Fibroblast of the aortic adventitia (primary cell): ENCODE measurements at regions not wholly inside any gene's neighbourhood (a gene's known extent, or its start where the extent isn't known, plus 50 kb on each side); places are given as distances from the start of the nearest gene placed in this dataset.

Experiments
- DNase-seq: peaks from one replicate; pipeline ENCODE4 v3.0.0-alpha.2; 2010; ENCODE audit warnings: low read depth
- H3K4me3 ChIP-seq: 2 replicates; pipeline ENCODE4 v1.5.1; 2011; ENCODE audit warnings: low read depth, mild to moderate bottlenecking, control low read depth, low read length, moderate library complexity
- TF ChIP-seq, protein P1 (sequence below): IDR thresholded peaks from 2 replicates; pipeline ENCODE4 v1.5.1; 2011; ENCODE audit warnings: mild to moderate bottlenecking, low read length, control low read depth, inconsistent platforms; ENCODE audit not compliant: insufficient read depth

DNA sequence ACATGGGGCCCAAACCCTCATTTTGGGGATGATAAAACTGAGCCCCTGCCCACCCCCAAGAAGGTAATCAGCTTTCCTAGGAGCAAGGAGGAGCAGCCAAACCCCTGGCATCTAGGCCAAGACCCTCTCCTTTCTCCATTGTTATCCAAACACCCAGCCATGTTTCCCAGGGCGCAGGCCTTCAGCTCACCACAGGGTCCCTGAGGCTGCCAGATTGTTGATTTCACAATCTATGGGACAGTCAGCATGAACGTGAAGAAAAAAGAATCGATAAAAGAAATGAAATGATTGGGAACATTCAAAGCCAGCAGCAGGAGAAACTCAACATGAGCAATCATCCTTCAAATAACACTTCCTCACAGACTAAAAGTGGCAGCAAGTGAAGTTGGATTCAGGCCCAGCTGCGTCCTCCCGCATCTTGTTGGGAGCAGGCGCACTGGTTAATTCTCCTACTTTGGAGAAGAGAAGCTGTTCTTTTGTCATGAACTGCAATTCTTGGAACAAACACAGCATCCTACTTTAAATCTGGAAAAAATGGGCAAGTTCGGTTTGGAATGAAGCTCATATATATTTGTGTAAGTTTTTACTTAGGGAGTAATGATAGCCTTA lies 241.8 kb upstream of the PRDM1 start:
- no peak overlapping the region for H3K4me3 ChIP-seq
- TF ChIP-seq, protein P1, sequence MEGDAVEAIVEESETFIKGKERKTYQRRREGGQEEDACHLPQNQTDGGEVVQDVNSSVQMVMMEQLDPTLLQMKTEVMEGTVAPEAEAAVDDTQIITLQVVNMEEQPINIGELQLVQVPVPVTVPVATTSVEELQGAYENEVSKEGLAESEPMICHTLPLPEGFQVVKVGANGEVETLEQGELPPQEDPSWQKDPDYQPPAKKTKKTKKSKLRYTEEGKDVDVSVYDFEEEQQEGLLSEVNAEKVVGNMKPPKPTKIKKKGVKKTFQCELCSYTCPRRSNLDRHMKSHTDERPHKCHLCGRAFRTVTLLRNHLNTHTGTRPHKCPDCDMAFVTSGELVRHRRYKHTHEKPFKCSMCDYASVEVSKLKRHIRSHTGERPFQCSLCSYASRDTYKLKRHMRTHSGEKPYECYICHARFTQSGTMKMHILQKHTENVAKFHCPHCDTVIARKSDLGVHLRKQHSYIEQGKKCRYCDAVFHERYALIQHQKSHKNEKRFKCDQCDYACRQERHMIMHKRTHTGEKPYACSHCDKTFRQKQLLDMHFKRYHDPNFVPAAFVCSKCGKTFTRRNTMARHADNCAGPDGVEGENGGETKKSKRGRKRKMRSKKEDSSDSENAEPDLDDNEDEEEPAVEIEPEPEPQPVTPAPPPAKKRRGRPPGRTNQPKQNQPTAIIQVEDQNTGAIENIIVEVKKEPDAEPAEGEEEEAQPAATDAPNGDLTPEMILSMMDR, result no peak
- DNase-seq, result peak; percentile 60

DNA sequence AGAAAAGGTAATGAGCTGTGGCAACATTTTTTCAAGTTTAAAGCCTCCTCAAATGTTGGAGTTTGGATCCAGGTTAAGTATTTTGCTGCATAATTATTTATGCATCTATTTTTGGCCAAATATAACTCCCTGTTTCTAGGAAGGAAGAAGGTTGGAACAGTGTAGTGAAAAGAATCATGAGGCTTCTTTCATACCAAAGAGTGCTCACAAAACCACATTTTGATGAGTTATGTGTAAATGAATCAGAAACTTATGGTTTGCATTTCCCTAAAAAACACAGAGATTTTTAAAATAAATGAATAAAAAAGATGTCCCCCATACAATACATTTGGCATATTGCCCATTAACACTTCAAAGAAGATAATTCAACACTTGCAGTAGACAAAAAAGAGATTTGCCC lies 246.9 kb upstream of the PRDM1 start:
- DNase-seq, result no peak
- TF ChIP-seq, protein P1, result no peak

DNA sequence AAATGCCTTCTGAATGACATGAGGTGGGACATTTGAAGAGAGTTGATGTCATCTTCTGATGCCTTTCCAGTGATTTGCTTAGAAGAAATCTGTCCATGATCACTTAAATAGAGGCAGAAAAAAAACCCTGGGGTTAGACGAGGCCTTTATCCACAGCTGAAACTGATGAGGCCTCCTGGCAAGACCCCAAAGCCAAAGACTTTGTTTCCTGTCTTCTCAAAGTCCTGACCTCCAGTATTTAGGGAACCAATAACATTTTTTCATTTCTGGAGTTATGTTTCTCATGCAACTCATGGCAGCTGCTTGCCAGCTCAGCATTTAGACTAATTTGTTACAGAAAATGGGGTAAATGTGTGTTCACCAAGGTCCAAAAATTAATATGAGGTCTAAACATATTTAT lies 248.0 kb upstream of the PRDM1 start:
- no peak overlapping the region for H3K4me3 ChIP-seq
- TF ChIP-seq, protein P1, result no peak
- DNase-seq, result peak; percentile 17

More for the DNA sequence above, 246.9 kb upstream of the PRDM1 start:
- no peak overlapping the region for H3K4me3 ChIP-seq

DNA sequence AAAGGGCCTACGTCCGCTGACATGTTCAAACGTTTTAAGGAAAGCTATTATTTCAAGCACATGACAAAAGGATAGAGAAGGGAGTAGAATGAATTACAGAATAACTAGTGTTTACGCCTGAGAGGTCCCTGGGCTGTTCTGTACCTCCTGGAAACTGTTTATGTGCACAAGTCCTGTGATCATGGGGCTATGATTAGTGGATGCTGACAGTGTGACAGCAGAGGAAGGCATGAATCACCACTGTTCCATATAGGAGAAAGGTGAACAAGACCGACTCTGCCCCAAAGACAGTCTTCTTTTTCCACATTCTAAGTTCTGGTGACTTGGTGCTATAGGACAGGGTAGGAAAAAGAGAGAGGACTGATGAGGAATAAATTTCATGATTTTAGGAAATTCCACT lies 249.2 kb upstream of the PRDM1 start:
- TF ChIP-seq, protein P1, result no peak
- no peak overlapping the region for H3K4me3 ChIP-seq
- no peak for DNase-seq

DNA sequence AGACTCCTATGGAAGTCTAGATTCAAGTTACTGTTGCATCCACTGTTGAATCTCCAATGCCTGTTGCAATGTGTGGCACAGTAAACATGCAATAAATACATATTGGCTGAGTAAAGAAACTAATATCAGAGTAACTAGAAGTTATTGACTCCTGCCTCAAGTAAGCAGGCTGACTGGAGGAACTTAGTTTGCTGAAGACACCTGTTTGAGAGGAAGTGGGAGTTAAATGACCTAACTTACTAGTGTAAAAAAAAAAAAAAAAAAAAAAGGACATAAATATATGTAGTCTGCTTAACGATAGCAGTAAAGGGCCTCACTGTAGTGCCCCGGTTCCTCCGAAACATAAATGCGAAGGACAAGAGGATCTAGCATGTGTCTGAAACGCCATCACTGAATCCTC lies 249.8 kb upstream of the PRDM1 start:
- no peak for DNase-seq
- TF ChIP-seq, protein P1, result no peak
- no peak overlapping the region for H3K4me3 ChIP-seq

DNA sequence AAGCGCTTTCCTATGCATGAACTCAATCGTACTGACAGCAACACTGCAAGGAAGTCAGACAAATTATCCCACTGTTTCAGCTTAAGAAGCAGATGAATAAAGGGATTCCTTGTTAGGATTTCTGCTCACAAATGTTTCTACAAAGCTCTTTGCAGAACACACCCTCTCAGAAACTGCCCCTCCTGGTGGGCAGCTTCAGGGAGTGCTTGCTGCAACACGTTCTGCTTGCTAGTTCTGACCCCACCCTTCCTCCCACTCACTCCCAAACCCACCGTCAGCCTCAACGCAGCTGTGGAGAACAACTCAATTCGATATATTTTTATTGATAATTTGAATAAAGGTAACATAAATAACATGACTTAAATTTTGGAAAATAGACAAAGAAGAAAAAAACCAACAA lies 250.8 kb upstream of the PRDM1 start:
- peak; percentile 23 for DNase-seq

More for the DNA sequence above, 250.8 kb upstream of the PRDM1 start:
- H3K4me3 ChIP-seq, result no peak overlapping the region
- TF ChIP-seq, protein P1, result peak; percentile 31
